HCT116 (cell line): ENCODE measurements at regions not wholly inside any gene's neighbourhood (a gene's known extent, or its start where the extent isn't known, plus 50 kb on each side); places are given as distances from the start of the nearest gene placed in this dataset.

Experiments used
- ATAC-seq: fragments of 200-7000 bp; cut with Tn5 transposase; 2 replicates; pipeline ENCODE4 v1.9.1; 2020; ENCODE audit warnings: mild to moderate bottlenecking, moderate library complexity
- BruUV-seq: library from RNA; stranded (reverse); fragments of 400-500 nt; replicated peaks from 2 replicates; lab custom pipeline; 2021; lab: Mats Ljungman, UMichigan
- CTCF ChIA-PET: fragments of 300-600 bp; sonication (Branson Sonifier 250); formaldehyde crosslinking; loops from one replicate; lab custom pipeline; 2021; ENCODE audit warnings: antibody characterized with exemption; lab: Charles Lee
- POLR2A ChIA-PET: fragments of 300-600, 350-600 bp; sonication (Branson Sonifier 250); formaldehyde crosslinking; loops from one replicate; lab custom pipeline; 2021; ENCODE audit warnings: antibody characterized with exemption; lab: Charles Lee
- RAD21 ChIA-PET, 2 experiments: fragments of 300-600 bp; sonication (Branson Sonifier 250); formaldehyde crosslinking; loops; one replicate each; lab custom pipeline; 2023; ENCODE audit warnings: low total read pairs in 2 of 2; ENCODE audit not compliant: uncharacterized antibody in 2 of 2, unreplicated experiment in 2 of 2, low non-redundant PET in 1 of 2; lab: Charles Lee
- DNase-seq: peaks from one replicate; pipeline ENCODE4 v3.0.0-alpha.2; 2010; ENCODE audit warnings: low read depth, low spot score
- H2AFZ ChIP-seq: fragments of 200-600 bp; shearing (Covaris generic), sonication (generic); 2 replicates; pipeline ENCODE4 v1.6.1; 2017; ENCODE audit warnings: low read depth, mixed run types, mixed read lengths, antibody characterized with exemption, low read length; ENCODE audit not compliant: poor library complexity, severe bottlenecking
- H3K27ac ChIP-seq: 2 replicates; pipeline ENCODE4 v1.5.1; 2012; ENCODE audit warnings: low read depth, low read length
- H3K27me3 ChIP-seq: fragments of 200-600 bp; sonication (generic); 2 replicates; pipeline ENCODE4 v1.6.1; 2016; ENCODE audit warnings: mixed run types, low read length, mixed read lengths; ENCODE audit not compliant: insufficient read depth
- H3K36me3 ChIP-seq, 2 experiments: fragments of 200-500 bp in 1 of 2; fragments of 200-600 bp in 1 of 2; sonication (Bioruptor generic) in 1 of 2; sonication (generic) in 1 of 2; 2 replicates each; pipeline versions ENCODE4 v1.5.1 to v1.6.1; 2014 to 2016; ENCODE audit warnings: low read length in 2 of 2, inconsistent platforms in 1 of 2, mixed read lengths in 1 of 2, mixed run types in 1 of 2; ENCODE audit not compliant: insufficient read depth in 2 of 2, control insufficient read depth in 1 of 2
- H3K4me1 ChIP-seq, 2 experiments: fragments of 200-600 bp in 1 of 2; sonication (generic) in 1 of 2; 2 replicates each; pipeline versions ENCODE4 v1.5.1 to v1.6.1; 2012 to 2017; ENCODE audit warnings: low read length in 2 of 2, inconsistent platforms in 1 of 2, mild to moderate bottlenecking in 1 of 2, mixed read lengths in 1 of 2, mixed run types in 1 of 2, moderate library complexity in 1 of 2; ENCODE audit not compliant: insufficient read depth in 2 of 2, control insufficient read depth in 1 of 2
- H3K4me2 ChIP-seq: fragments of 200-600 bp; sonication (generic); 2 replicates; pipeline ENCODE4 v1.6.1; 2017; ENCODE audit warnings: mixed run types, low read length, mixed read lengths
- H3K4me3 ChIP-seq, 2 experiments: fragments of 200-600 bp in 1 of 2; sonication (generic) in 1 of 2; replicated peaks in 1 of 2; 2 replicates each; pipeline ENCODE4 v1.5.1; 2011 to 2016; ENCODE audit warnings: low read length in 2 of 2, control low read depth in 1 of 2, low read depth in 1 of 2, mild to moderate bottlenecking in 1 of 2, mixed read lengths in 1 of 2, mixed run types in 1 of 2
- H3K79me2 ChIP-seq: fragments of 200-600 bp; sonication (generic); 2 replicates; pipeline ENCODE4 v1.6.1; 2017; ENCODE audit warnings: mild to moderate bottlenecking, mixed run types, low read length, moderate library complexity, mixed read lengths; ENCODE audit not compliant: insufficient read depth
- H3K9ac ChIP-seq: fragments of 200-600 bp; sonication (generic); 2 replicates; pipeline ENCODE4 v1.6.1; 2016; ENCODE audit warnings: low read length, mixed read lengths
- H3K9me2 ChIP-seq: fragments of 200-600 bp; sonication (generic), shearing (Covaris generic); 2 replicates; pipeline ENCODE4 v1.6.1; 2017; ENCODE audit warnings: mixed run types, mild to moderate bottlenecking, moderate library complexity; ENCODE audit not compliant: insufficient read depth
- H3K9me3 ChIP-seq, 2 experiments: fragments of 200-500 bp in 1 of 2; fragments of 200-600 bp in 1 of 2; sonication (Bioruptor generic) in 1 of 2; sonication (generic) in 1 of 2; 2 replicates each; pipeline ENCODE4 v1.6.1; 2014 to 2017; ENCODE audit warnings: low read length in 2 of 2, mixed read lengths in 2 of 2, inconsistent platforms in 1 of 2, low read depth in 1 of 2, mild to moderate bottlenecking in 1 of 2, mixed run types in 1 of 2, moderate library complexity in 1 of 2; ENCODE audit not compliant: control insufficient read depth in 1 of 2, insufficient read depth in 1 of 2
- H4K20me1 ChIP-seq: fragments of 200-600 bp; sonication (generic), shearing (Covaris generic); 2 replicates; pipeline ENCODE4 v1.6.1; 2017; ENCODE audit warnings: mixed run types, mild to moderate bottlenecking, moderate library complexity; ENCODE audit not compliant: insufficient read depth
- ATF3 ChIP-seq: IDR thresholded peaks from 2 replicates; pipeline ENCODE4 v1.6.1; 2012
- CBX3 ChIP-seq: IDR thresholded peaks from 2 replicates; pipeline ENCODE4 v1.6.1; 2012; ENCODE audit warnings: low read depth
- CEBPB ChIP-seq: IDR thresholded peaks from 2 replicates; pipeline ENCODE4 v1.6.1; 2012; ENCODE audit warnings: low read depth
- CTCF ChIP-seq, 3 experiments: fragments of 200-600 bp in 1 of 3; sonication (generic) in 1 of 3; IDR thresholded peaks in 2 of 3; conservative IDR thresholded peaks in 1 of 3; 2 replicates each; pipeline ENCODE4 v1.5.1; 2012 to 2017; ENCODE audit warnings: low read depth in 2 of 3, low read length in 2 of 3, antibody characterized with exemption in 1 of 3, borderline replicate concordance in 1 of 3, control low read depth in 1 of 3, mild to moderate bottlenecking in 1 of 3, mixed read lengths in 1 of 3, mixed run types in 1 of 3, moderate library complexity in 1 of 3; ENCODE audit not compliant: insufficient read depth in 1 of 3
- ELF1 ChIP-seq: IDR thresholded peaks from 2 replicates; pipeline ENCODE4 v1.6.1; 2012; ENCODE audit warnings: low read depth, borderline replicate concordance
- EZH2 ChIP-seq: fragments of 200-600 bp; sonication (generic); IDR thresholded peaks from 2 replicates; pipeline ENCODE4 v1.6.1; 2017; ENCODE audit warnings: antibody characterized with exemption, mixed run types
- FOSL1 ChIP-seq: IDR thresholded peaks from 2 replicates; pipeline ENCODE4 v1.6.1; 2012; ENCODE audit warnings: low read depth
- JUND ChIP-seq: IDR thresholded peaks from 2 replicates; pipeline ENCODE4 v1.6.1; 2012
- POLR2A ChIP-seq: IDR thresholded peaks from 2 replicates; pipeline ENCODE4 v1.7.0; 2011; ENCODE audit warnings: borderline replicate concordance; ENCODE audit not compliant: insufficient read depth, insufficient read length; ENCODE audit errors: extremely low read depth
- POLR2AphosphoS5 ChIP-seq: IDR thresholded peaks from 2 replicates; pipeline ENCODE4 v1.6.1; 2011; ENCODE audit warnings: mild to moderate bottlenecking, low read depth, low read length, moderate library complexity
- RAD21 ChIP-seq: IDR thresholded peaks from 2 replicates; pipeline ENCODE4 v1.6.1; 2012; ENCODE audit warnings: low read depth, mild to moderate bottlenecking
- REST ChIP-seq: IDR thresholded peaks from 2 replicates; pipeline ENCODE4 v1.6.1; 2012; ENCODE audit warnings: low read depth
- SIN3A ChIP-seq: IDR thresholded peaks from 2 replicates; pipeline ENCODE4 v1.6.1; 2012; ENCODE audit warnings: low read depth
- SRF ChIP-seq: IDR thresholded peaks from 2 replicates; pipeline ENCODE4 v1.6.1; 2012; ENCODE audit warnings: low read depth
- TCF7L2 ChIP-seq: IDR thresholded peaks from 2 replicates; pipeline ENCODE4 v1.7.0; 2011; ENCODE audit warnings: borderline replicate concordance, inconsistent platforms; ENCODE audit not compliant: insufficient read depth, insufficient read length; ENCODE audit errors: extremely low read depth
- ZBTB33 ChIP-seq: IDR thresholded peaks from 2 replicates; pipeline ENCODE4 v1.6.1; 2011; ENCODE audit warnings: mild to moderate bottlenecking, low read length, moderate library complexity; ENCODE audit not compliant: insufficient replicate concordance; ENCODE audit errors: extremely low read depth
- ZNF274 ChIP-seq: fragments of 200-500 bp; sonication (Bioruptor generic); IDR thresholded peaks from 2 replicates; pipeline ENCODE4 v1.6.1; 2014; ENCODE audit warnings: mild to moderate bottlenecking, low read depth, low read length, inconsistent platforms
- intact Hi-C: fragments of 100-400 bp; cut with micrococcal nuclease; formaldehyde crosslinking; loops from 2 replicates; pipeline ENCODE4 v1.10.0; 2022

GRCh38 chr3:177522051-177522450 is 324.8 kb upstream of the TBL1XR1 start (continued):
- TF ChIP-seq CTCF (IDR thresholded peaks at IDR 0.05 in 2 of 3, conservative IDR thresholded peaks at IDR 0.05 in 1 of 3; ENCODE audit: borderline replicate concordance in 1 of 3, insufficient read depth in 1 of 3, low read depth in 2 of 3, low read length in 2 of 3) (no peak), POLR2A (no peak)

- Histone ChIP-seq H3K27ac (no peak overlapping the region), H2AFZ (no peak overlapping the region), H3K9me3 (no peaks in the 10 kb centered on the region), H4K20me1 (no peaks in the 10 kb centered on the region), H3K9me2 (no peaks in the 10 kb centered on the region), H3K27me3 (no peaks in the 10 kb centered on the region), H3K4me3 (no peak overlapping the region), H3K4me1 (peaks cover 4 to 6% of the 10 kb centered on the region in 2 experiments; a peak in 2 of 4 replicates), H3K79me2 (no peaks in the 10 kb centered on the region), H3K36me3 (no peaks in the 10 kb centered on the region), H3K9ac (no peak overlapping the region), H3K4me2 (no peak overlapping the region)
- intact Hi-C loops, result no loop called here
- ChIA-PET RAD21 (no interaction called here), POLR2A (no interaction called here), CTCF (no interaction called here)
- no peak for ATAC-seq
- BruUV-seq, result no TSS peak
- no peak for DNase-seq
- no peak for TF ChIP-seq RAD21
- TF ChIP-seq FOSL1, result no peak
- TF ChIP-seq ELF1, result no peak
- TF ChIP-seq SIN3A, result no peak
- TF ChIP-seq TCF7L2, result no peak
- no peak for TF ChIP-seq POLR2A
- no peak for TF ChIP-seq CBX3
- no peak for TF ChIP-seq ZNF274
- no peak for TF ChIP-seq ZBTB33
- TF ChIP-seq CEBPB, result no peak
- TF ChIP-seq SRF, result no peak
- no peak for TF ChIP-seq JUND
- TF ChIP-seq ATF3, result no peak
- TF ChIP-seq REST, result no peak
- no peak for TF ChIP-seq EZH2
- no peak for TF ChIP-seq POLR2AphosphoS5
These were observed 325.9 kb upstream of the TBL1XR1 start for GRCh38 chr3:177523067-177523675.
